ENCODE measurements at regions not wholly inside any gene's neighbourhood (a gene's known extent, or its start where the extent isn't known, plus 50 kb on each side); places are given as distances from the start of the nearest gene placed in this dataset.
"Not testable (repeated sequence)": the region's sequence is repeated elsewhere in the genome, so short reads cannot be mapped to it uniquely, and the experiment has no call there.

DNA sequence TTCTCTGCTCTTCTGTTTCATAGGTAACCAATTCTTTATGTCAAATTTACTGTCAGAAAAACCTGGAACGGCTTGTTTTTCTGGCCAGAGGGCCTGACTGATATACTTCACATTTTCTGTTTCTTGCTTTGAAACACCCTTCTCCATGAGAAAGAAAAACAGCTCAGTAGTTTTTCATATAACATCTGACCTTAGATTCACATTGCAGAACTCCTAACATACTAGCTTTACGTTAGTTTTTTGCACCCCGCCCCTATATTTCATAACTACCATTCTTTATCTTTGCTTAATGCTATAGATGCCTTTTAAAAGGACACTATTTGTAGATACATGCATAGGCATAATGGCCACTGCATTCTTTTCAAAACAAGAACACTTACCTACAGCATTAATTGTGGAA lies 83.9 kb upstream of the TSC22D2 start:
- Histone ChIP-seq H3K27ac (ENCODE audit: low read depth in 1 of 2, low read length in 2 of 2) (no peak overlapping the region), H3K4me1 (ENCODE audit: control insufficient read depth in 1 of 2, insufficient read depth in 2 of 2, low read length in 2 of 2) (no peaks in the 10 kb centered on the region), H3K9ac (ENCODE audit: insufficient read depth, low read length, poor library complexity, severe bottlenecking) (no peak overlapping the region), H3K4me2 (replicated peaks; ENCODE audit: extremely low read depth, low read length, poor library complexity, severe bottlenecking) (no peak overlapping the region), H3K9me3 (replicated peaks in 1 of 2; ENCODE audit: control insufficient read depth in 1 of 2, insufficient read depth in 1 of 2, low read length in 2 of 2) (no peaks in the 10 kb centered on the region), H4K20me1 (ENCODE audit: insufficient read depth, low read length) (no peaks in the 10 kb centered on the region), H2AFZ (ENCODE audit: insufficient read depth, low read depth, low read length, poor library complexity, severe bottlenecking) (no peak overlapping the region), H3K79me2 (ENCODE audit: insufficient read depth, low read length) (no peaks in the 10 kb centered on the region), H3K27me3 (ENCODE audit: control insufficient read depth in 2 of 2, insufficient read depth in 2 of 2, low read length in 2 of 2) (no peaks in the 10 kb centered on the region), H3K36me3 (replicated peaks in 1 of 2; ENCODE audit: control insufficient read depth in 1 of 2, insufficient read depth in 2 of 2, low read length in 2 of 2) (no peaks in the 10 kb centered on the region), H3K4me3 (replicated peaks in 1 of 3; ENCODE audit: low read depth in 2 of 3, low read length in 3 of 3) (no peak overlapping the region)
- 100% methylated on average over 1 of the region's 3 CpGs for WGBS (ENCODE audit: insufficient coverage)
- peaks cover 0 to 2% (median 0%) of the 10 kb centered on the region in 3 donors for H3K27me3 Mint-ChIP-seq (ENCODE audit: low read depth in 3 of 3)
- H3K4me3 Mint-ChIP-seq, result no peak overlapping the region
- no peak for DNase-seq
- peaks cover 0 to 5% (median 0%) of the 10 kb centered on the region in 7 donors for H3K9me3 Mint-ChIP-seq
- intact Hi-C loops (cut with micrococcal nuclease), result no loop called here
- no peaks in the 10 kb centered on the region for H3K4me1 Mint-ChIP-seq
- TF ChIP-seq, protein P1, sequence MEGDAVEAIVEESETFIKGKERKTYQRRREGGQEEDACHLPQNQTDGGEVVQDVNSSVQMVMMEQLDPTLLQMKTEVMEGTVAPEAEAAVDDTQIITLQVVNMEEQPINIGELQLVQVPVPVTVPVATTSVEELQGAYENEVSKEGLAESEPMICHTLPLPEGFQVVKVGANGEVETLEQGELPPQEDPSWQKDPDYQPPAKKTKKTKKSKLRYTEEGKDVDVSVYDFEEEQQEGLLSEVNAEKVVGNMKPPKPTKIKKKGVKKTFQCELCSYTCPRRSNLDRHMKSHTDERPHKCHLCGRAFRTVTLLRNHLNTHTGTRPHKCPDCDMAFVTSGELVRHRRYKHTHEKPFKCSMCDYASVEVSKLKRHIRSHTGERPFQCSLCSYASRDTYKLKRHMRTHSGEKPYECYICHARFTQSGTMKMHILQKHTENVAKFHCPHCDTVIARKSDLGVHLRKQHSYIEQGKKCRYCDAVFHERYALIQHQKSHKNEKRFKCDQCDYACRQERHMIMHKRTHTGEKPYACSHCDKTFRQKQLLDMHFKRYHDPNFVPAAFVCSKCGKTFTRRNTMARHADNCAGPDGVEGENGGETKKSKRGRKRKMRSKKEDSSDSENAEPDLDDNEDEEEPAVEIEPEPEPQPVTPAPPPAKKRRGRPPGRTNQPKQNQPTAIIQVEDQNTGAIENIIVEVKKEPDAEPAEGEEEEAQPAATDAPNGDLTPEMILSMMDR (IDR thresholded peaks at IDR 0.05), result no peak
- no peaks in the 10 kb centered on the region for H3K36me3 Mint-ChIP-seq
- no peak overlapping the region for H3K27ac Mint-ChIP-seq

- no peaks in the 10 kb centered on the region for H3K79me2 ChIP-seq (ENCODE audit: insufficient read depth, low read length)
- H3K27me3 Mint-ChIP-seq (ENCODE audit: low read depth in 3 of 3), result peaks cover 0 to 2% (median 0%) of the 10 kb centered on the region in 3 donors
- H3K4me3 Mint-ChIP-seq, result no peak overlapping the region
- no peaks in the 10 kb centered on the region for H3K4me1 ChIP-seq (ENCODE audit: control insufficient read depth in 1 of 2, insufficient read depth in 2 of 2, low read length in 2 of 2)
- H3K9me3 ChIP-seq (replicated peaks in 1 of 2; ENCODE audit: control insufficient read depth in 1 of 2, insufficient read depth in 1 of 2, low read length in 2 of 2), result no peaks in the 10 kb centered on the region
- H2AFZ ChIP-seq (ENCODE audit: insufficient read depth, low read depth, low read length, poor library complexity, severe bottlenecking), result no peak overlapping the region
- no peak overlapping the region for H3K27ac ChIP-seq (ENCODE audit: low read depth in 1 of 2, low read length in 2 of 2)
- no peak for DNase-seq
- no peaks in the 10 kb centered on the region for H3K36me3 ChIP-seq (replicated peaks in 1 of 2; ENCODE audit: control insufficient read depth in 1 of 2, insufficient read depth in 2 of 2, low read length in 2 of 2)
- H3K4me2 ChIP-seq (replicated peaks; ENCODE audit: extremely low read depth, low read length, poor library complexity, severe bottlenecking), result no peak overlapping the region
- no peaks in the 10 kb centered on the region for H3K27me3 ChIP-seq (ENCODE audit: control insufficient read depth in 2 of 2, insufficient read depth in 2 of 2, low read length in 2 of 2)
- intact Hi-C loops (cut with micrococcal nuclease), result no loop called here
- no peak overlapping the region for H3K4me3 ChIP-seq (replicated peaks in 1 of 3; ENCODE audit: low read depth in 2 of 3, low read length in 3 of 3)
- H3K9me3 Mint-ChIP-seq, result peaks cover 0 to 5% (median 0%) of the 10 kb centered on the region in 7 donors
- no peaks in the 10 kb centered on the region for H3K4me1 Mint-ChIP-seq
- H3K27ac Mint-ChIP-seq, result no peak overlapping the region
- H3K9ac ChIP-seq (ENCODE audit: insufficient read depth, low read length, poor library complexity, severe bottlenecking), result no peak overlapping the region
- H4K20me1 ChIP-seq (ENCODE audit: insufficient read depth, low read length), result no peaks in the 10 kb centered on the region
- TF ChIP-seq, protein P1 (IDR thresholded peaks at IDR 0.05), result no peak
- H3K36me3 Mint-ChIP-seq, result no peaks in the 10 kb centered on the region
- WGBS (ENCODE audit: insufficient coverage), result 67% methylated on average over 1 of the region's 1 CpG
Observed at GRCh38 chr3:150323770-150324169, 84.3 kb upstream of the TSC22D2 start.

- intact Hi-C loops (cut with micrococcal nuclease); DNase-seq; H3K9me3 ChIP-seq (replicated peaks in 1 of 2; ENCODE audit: control insufficient read depth in 1 of 2, insufficient read depth in 1 of 2, low read length in 2 of 2); H2AFZ ChIP-seq (ENCODE audit: insufficient read depth, low read depth, low read length, poor library complexity, severe bottlenecking); H3K36me3 ChIP-seq (replicated peaks in 1 of 2; ENCODE audit: control insufficient read depth in 1 of 2, insufficient read depth in 2 of 2, low read length in 2 of 2); H3K4me3 ChIP-seq (replicated peaks in 1 of 3; ENCODE audit: low read depth in 2 of 3, low read length in 3 of 3); H4K20me1 ChIP-seq (ENCODE audit: insufficient read depth, low read length); H3K36me3 Mint-ChIP-seq; H3K4me1 Mint-ChIP-seq; H3K9ac ChIP-seq (ENCODE audit: insufficient read depth, low read length, poor library complexity, severe bottlenecking); H3K79me2 ChIP-seq (ENCODE audit: insufficient read depth, low read length); H3K4me2 ChIP-seq (replicated peaks; ENCODE audit: extremely low read depth, low read length, poor library complexity, severe bottlenecking); H3K4me1 ChIP-seq (ENCODE audit: control insufficient read depth in 1 of 2, insufficient read depth in 2 of 2, low read length in 2 of 2); H3K27me3 Mint-ChIP-seq (ENCODE audit: low read depth in 3 of 3); H3K27ac ChIP-seq (ENCODE audit: low read depth in 1 of 2, low read length in 2 of 2); H3K9me3 Mint-ChIP-seq; H3K4me3 Mint-ChIP-seq; H3K27me3 ChIP-seq (ENCODE audit: control insufficient read depth in 2 of 2, insufficient read depth in 2 of 2, low read length in 2 of 2); H3K27ac Mint-ChIP-seq: not testable (repeated sequence)
- 98% methylated on average over 13 of the region's 23 CpGs for WGBS (ENCODE audit: insufficient coverage)
Observed at GRCh38 chr3:150323091-150323490, 85.0 kb upstream of the TSC22D2 start.

Data from CD14-positive monocyte (primary cell).